Stimulated activated CD4-positive, alpha-beta T cell treated with anti-CD3 and anti-CD28 coated beads, Interleukin-4, amount 100 ng/mL, for 1 hour (primary cell): ENCODE measurements at regions not wholly inside any gene's neighbourhood (a gene's known extent, or its start where the extent isn't known, plus 50 kb on each side); places are given as distances from the start of the nearest gene placed in this dataset.
"Not testable (repeated sequence)": the region's sequence is repeated elsewhere in the genome, so short reads cannot be mapped to it uniquely, and the experiment has no call there.

Experiments
- DNase-seq: peaks from one replicate; pipeline ENCODE4 v3.0.0-alpha.2; 2020

DNA sequence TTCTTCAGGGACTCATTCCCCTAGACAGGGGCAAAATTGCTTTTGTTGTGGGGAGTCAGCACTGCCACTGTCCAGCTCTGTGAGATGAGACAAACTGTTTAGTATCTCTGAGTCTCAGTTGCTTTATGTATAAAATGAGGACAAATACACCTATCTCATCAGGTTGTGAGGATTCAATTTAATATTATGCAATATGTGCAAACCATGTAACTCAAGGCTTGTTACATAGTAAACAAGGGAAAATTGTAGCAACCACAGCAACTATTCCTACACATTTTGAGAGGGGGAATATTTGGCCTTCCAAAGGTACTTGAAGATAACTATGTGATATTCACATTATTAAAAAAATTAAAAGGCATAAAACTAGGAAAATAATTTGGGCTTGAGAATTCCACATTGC is 411.9 kb upstream of the SLC30A5 start:
- no peak for DNase-seq

DNA sequence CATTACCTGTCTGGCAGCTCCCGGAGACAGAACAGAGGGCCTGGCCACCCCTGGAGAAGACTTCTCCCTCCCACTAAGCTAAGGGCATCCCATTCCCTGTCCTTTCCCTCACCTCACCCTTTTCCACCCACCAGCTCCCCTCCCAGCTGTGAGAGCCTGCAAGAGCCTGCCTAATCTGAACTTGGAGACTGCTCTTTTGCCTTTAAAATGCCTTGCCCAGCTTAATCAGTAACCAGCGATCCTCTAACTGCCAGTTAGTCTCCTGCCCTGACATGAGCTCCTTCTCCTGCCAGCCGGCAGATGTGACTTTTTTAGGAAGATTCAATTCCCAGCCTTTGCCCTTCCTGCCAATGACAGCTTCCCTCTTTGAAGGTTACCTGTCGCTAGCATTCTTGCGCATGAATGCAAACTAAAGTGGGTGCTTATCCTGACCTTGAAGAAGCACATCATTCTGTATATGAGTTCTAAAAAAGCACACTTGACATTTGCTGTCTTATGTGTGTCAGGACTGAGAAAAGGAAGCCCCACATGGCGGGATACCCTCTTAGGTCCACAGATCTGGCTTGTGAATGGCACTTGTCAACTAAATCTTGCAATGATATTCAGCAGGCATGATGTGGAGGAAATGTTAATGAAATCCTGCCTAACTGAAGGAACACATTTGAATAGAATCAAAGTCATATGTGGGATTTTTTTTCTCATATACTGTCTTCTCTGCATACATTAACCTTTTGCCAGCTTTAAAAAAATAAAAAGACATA is 411.2 kb upstream of the SLC30A5 start:
- DNase-seq = no peak

DNA sequence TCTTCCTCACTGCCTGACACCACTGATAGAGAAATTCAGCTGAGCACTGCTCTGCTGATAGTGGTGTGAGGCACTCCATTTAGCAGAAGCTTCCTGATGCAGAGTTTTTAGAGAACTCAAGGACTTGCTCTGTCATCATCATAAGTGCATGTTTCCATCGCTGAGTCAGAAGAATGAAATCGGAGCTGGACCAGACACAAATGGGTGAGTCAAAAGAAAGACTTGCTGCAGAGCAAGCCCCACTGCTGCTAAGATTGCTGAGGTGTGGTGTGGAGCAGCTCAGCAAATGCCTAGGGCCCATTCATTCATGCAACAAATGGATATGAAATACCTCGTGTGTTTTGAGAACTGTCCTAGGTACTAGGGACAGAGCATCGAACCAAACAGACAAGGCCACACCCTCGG is 410.2 kb upstream of the SLC30A5 start:
- no peak for DNase-seq

DNA sequence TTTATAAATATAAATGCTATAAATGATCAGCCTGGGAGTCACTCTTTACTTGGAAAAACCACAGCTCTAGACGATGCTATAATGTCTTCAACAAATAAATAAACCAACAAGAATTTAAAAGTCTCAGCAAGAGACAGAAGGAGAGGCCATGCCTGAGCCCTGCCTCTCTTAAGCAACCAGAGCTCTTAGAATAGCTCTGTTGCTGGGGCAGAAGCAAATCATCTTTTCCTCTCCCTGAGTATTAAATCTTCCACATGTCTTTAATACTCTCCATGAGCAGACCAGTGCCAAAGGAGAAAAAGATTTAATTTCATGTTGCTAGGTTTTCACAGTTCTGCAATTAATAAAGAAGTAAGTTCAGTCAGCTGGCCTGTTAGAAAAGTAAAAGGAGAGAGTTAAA is 408.0 kb upstream of the SLC30A5 start:
- no peak for DNase-seq

DNA sequence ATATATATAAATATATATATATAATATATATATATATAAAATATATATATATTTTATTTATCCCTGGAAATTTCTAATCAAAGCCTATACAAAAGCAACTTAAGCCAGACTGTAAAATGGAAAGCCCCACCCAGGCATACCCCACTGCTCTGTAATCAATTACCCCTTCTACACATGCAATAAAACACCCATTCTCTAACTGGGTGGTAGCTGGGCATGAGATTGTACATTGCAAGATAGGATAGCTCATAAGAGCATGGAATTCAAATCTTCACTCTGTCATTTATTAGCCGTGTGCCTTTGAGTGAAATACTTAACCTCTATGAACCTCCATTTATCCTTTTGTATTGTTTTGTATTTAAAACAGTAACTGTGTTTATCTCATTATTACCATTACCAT is 405.3 kb upstream of the SLC30A5 start:
- DNase-seq = no peak

DNA sequence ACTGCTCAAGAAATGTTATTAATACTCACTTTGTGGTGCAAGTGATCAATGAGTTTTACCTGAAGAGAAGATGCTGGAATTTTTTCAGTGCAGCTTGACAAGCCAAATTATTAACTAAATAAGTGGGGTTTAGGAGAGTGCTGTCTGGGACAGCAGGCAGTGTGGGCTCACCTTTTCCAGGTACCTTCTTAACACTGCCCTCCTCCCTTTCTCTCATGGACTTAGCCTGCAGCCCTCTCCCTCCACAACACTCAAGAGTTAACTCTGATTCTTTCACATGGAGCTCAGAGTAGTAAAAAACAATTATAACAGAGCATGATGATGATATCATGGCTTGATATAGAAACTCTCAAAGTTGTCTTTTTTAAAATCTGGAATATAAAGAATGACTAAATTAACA is 404.8 kb upstream of the SLC30A5 start:
- DNase-seq = no peak

DNA sequence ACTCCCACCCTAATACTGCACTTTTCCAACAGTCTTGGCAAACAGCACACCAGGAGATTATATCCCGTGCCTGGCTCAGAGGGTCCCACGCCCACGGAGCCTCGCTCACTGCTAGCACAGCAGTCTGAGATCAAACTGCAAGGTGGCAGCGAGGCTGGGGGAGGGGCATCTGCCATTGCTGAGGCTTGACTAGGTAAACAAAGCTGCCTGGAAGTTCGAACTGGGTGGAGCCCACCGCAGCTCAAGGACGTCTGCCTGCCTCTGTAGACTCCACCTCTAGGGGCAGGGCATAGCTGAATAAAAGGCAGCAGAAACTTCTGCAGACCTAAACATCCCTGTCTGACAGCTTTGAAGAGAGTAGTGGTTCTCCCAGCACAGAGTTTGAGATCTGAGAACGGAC is 401.9 kb upstream of the SLC30A5 start:
- DNase-seq = not testable (repeated sequence)

DNA sequence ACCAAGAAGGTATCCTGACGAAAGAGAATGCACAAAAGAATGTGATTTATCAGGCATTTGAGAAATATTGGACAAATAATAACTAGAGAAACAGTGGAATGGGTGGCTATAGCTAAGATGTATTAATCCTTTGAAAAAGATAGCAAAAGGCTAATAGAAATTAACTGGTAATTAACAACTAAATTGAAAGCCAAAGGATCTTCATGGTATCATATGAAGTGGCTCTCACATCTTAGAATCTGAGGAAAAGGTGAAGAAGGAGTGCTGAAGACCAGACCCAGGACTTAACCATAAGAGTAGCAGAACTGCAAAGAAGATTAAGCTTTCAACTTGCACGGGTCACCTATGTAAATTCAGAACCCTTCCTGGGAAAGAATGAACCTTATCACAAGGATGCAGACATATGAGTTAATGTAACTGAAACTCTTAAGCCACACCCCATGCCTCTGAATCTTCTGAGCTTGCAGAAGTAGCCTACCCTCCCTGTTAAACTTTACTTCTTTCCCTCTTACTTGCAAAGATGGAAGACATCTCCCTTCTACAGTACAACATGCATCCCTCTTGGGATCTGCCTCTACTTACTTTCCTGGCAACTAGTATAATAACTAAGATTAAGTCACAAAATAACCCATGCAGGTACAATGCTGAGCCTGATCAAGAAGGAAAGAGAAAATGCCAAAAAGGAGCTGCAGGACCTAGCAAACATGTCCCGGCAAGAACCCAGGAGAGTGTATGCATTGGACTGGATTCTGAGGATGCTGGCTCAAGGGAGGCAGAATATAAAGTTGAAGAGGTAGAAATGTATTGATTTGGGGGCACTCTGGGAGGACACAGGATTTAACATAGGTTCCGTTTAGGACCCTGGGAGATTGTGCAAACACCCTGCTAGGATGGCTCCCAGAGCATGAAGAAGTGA is 395.5 kb upstream of the SLC30A5 start:
- no peak for DNase-seq

DNA sequence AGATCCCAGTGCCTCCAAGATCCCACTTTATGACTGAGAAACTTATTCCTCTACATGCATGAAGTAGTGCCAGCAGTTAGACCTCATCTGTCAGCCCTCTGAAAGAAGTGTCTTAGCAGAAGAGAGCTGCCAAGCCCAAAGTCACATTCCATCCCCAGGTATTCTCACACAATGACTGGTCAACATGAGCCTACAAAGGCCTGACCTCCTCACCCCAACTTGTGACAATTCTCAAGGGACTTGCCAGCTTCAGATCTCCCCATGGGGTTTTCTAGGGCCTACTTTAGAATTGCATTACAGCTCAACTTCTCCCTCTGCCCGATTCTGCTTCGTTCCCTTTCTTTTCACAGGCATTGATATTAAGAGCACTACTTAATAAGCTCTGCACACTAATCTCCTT is 393.8 kb upstream of the SLC30A5 start:
- no peak for DNase-seq

DNA sequence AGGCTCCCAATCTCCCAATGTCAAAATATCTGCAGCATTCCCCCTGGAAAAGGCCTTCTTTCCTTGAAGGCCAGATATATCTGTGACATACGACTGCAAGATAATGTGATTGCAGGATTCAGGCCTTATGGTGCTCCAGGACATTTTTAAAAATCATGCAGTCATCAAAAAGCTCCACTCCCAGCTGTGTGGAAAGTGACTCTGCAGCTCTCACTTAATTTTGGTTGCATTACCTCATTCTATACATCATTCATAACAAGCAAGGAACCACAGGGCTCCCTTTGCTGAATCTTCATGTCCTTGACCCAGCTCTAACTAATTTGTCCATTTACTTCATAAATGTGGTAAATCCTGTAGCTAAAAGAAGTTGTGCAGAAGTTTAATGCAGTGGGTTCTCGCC is 386.2 kb upstream of the SLC30A5 start:
- DNase-seq = no peak

DNA sequence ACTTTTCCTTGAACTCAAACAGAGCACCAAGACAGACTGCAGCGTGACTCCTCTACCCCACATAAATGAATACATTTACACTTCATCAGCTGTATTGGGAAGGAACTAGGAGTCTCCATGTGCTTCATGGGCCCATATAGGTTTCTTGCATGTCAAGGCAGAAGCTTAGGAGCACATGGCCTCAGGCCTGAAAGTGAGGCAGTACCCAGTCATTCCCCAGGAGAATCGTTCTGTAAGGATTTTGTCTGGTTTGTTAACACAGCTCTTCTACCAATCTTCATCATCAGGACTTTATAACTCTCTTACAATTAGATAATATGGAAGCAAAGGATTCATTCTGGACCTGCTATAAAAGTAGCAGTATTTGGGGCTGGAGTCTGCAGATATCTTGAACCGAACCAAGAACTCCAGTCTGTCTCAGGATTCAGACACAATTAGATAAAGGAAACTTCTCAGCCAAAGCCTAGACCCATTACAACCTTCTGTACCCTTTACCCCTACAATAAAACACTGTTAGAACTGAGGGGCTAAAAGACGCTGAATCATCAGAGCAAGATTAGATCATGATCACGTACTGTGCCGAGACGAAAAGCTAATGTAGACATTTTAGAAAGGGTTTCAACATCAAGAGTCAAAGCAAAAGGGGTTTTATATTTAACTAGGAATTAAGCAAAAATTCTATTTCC is 385.5 kb upstream of the SLC30A5 start:
- no peak for DNase-seq

DNA sequence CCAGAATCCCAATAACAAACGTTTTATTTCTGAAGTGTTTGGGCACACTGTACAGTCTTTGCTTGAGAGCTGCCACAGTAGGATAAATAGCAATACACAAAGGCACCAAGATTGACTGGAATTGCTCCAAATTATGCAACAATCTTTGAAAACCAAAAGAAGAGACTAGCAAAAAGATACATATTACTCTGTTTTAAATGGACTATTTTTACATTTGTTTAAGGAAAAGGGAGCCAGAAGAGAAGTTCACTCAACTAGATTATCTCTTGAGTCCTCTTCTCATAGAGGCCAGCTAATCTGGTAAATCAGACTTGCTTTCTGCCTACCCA is 385.0 kb upstream of the SLC30A5 start:
- no peak for DNase-seq

DNA sequence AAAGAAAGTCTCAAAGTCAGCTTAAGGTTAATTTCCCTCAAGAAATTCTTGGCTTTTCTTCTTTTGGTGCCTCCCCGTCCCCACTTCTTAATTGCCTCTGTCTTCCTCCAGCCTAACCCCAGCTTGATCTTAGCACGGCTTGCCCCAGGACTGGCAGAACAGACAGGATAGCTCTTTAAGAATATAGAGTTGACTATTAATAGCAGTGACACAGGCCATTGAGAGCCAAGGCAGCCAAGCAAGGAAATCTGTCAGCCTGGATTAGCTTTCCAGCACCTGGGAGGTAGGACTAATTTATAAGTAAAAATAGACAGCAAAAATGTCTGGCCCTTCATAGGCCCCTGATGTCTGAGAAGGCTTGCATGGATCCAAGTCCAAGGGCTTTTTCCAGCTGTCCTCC is 384.6 kb upstream of the SLC30A5 start:
- DNase-seq = no peak

DNA sequence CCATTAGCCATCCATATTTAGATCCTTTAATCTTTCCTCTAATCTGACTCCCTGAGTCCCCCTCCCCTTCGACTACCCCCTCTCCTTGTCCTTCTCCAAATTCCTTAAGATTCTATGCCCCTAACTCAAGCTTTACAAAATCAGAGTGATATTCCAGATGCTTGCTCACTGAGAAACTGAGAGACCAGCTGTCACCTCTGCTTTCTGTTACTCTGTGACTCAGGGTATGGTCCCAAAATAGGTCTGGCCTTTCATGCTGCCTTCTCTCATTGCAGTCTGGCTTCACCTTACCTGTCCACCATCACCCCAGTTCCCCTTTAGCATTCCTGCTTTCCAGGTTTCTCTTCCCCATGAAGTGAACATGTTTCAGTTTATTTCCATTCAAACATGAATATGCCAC is 383.3 kb upstream of the SLC30A5 start:
- DNase-seq = no peak

DNA sequence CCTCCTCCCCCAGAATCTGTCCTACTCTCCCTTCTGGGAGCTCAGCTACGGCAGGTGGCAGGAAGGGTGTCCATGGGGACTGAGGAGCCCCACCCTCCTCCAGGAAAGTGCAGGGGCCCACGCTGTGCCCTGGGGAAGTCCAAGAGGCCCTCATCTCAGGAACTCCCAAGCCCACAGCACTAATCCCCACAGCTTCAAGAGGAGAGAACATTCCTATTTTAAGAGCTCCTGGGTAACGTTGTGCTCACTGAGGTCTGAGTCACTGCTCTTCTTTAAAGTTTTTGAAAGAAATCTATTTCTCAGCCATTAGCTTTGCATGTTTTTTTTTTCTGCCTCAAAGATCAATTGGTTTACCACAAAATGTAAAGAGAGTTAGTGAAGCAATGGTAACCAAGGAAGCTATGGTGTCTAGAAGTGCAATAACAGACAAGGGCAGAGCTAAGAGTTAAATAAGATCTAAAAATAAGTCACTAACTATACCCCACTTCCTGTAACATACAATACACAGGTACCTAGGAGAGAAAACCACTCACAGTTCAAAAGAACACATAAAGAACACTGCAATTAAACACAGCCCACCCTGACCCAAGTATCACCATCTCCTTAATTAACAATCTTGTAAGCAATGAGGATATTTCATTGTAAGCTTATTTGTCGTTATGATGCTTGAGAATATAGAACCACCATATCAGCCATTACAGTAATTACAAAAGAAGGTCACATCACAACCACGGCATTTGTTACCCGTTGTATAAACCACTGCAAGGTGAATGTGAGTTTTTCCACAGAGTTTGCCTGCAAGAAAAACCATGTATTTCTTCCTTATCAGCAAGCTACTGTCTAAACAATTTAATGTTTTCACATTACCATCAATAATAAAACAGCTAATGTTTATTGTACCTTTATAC is 382.3 kb upstream of the SLC30A5 start:
- no peak for DNase-seq

DNA sequence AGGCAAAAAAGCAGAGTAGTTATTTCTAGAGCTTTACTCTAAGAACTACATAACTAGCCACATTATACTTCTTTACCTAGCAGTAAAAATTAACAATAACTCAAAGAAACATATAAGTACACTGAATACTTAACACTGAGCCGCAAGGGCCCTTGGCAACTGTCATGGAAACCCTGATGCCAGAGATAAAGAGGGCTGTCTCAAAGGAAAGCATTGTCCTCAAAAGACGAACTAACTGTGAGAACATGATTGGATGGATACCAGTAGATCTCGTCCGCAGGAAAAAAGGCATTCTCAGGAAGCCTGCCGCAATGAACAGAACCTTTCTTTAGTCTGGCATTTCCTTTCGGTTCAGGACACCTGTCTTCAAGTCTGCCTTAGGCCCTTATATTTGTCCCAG is 379.0 kb upstream of the SLC30A5 start:
- no peak for DNase-seq

DNA sequence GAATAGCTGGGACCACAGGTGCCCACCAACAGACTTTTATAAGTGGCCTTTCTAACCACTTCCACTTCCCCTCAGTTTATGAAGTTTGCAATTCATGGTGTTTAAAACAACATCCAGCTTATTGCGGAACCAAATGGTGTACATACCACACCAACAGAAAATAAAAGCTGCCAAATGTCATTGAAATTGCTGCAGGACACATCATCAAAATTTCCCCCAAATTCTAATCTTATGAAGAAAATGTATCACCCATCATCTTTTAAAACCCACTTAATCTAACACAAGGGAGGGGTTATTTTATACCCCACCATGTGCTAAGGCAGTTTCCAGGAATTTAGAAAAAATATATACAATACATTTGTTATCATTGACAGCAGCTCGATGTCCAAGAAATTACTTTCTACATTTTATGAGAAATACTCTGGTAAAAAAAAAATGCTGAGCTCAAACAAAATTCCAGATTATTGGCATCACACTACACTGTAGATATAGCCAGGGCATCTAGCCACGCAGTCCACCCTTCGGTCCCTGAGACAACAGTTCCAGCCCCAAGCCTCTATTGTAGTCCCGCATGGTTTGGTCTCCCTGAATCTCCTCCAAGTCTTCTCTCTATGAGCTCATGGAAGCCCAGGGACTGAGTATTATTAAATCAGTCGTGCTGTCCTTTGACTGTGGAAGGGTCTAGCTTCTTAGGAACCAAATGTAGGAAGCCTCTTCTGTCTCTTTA is 372.8 kb upstream of the SLC30A5 start:
- DNase-seq = no peak

DNA sequence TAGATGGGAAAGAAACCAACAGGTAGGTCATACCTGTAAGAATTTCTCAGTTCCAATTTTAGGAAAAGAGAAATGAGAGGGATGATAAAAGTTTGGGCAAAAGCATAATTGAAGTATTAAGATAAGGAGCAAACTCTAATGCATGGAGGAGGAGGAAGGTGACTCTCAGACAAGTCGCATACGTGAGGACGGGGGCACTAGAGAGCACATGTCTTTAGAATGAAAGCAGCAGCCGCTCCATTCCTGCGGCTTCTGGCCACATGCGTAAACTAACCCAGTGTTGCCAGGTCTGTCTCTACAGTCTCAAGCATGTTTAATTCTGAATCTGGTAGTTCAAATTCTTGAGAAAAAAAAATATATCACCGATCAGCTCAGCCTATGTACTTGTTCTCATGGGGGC is 371.5 kb upstream of the SLC30A5 start:
- DNase-seq = no peak

DNA sequence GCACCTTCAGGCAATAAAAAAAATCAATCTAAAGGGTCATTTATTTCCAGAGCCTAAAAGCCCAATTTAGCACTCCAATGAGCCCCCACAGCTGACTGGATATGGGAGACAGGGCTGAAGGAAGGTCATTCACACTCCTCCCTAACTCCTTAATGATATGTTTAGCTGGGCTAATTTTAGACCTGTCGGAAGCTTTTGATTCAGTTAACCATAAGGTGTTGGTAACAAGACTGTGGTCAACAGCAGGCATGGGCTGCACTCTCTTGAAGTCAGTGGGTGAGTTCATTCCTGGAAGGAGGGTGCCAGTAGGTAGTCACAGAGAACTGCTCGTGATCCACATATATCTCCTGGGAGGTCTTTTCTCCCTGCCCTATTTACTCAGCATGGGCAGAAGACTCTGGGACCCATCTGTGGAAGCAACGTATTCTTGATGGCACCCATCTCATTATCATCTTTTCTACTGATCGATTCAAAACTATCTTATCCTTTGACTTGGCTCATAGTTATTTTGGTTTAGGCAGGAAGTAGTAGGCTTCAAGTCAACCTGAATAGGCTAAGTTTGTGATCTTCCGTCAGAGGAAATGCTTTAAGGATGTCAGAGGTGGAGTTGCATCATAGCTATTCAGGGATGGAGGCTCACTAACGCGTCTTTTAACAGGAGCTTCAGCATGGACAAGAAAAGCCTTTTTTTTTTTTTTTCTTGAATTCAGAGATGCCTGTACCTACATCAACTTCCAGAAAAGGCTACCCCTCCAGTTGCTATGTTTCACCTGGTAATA is 367.7 kb upstream of the SLC30A5 start:
- no peak for DNase-seq

DNA sequence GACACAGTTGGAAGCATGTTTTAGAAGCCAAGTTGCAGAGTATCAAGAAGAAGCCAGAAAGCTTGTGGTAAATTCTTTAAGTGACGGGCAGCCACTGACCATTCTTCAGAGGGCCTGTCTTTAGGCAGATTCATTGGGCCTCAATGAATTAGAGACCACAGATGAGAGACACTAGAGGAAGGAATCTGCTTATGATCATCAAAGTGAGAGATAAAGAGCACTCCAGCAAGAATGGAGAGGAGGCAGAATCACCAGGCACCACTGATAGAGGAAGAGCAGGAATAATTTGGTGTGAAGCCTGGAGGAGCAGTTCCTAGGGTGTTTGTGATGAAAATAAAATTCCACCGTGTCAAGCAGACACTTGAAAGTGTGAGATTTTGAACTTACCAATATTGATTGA is 365.9 kb upstream of the SLC30A5 start:
- DNase-seq = no peak

DNA sequence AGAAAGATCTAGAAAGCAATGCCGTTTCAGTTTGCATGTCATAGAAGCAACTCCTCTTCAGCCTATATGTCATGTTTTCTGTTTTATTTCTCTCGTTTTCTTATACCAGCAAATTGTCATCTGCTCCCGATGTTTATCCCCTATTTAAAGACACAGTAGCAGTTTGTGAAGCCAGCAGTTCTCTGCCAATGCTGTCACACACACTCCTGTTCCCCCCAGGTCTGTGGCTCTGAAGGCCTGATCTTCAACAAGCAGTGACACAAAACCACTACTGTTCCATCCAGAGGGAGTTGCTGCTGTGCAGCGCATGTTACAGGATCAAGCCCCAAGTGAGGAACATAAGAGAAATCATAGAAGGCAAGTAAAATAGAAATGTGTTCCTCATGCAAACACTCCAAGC is 364.1 kb upstream of the SLC30A5 start:
- DNase-seq = no peak
